ENCODE measurements at regions not wholly inside any gene's neighbourhood (a gene's known extent, or its start where the extent isn't known, plus 50 kb on each side); places are given as distances from the start of the nearest gene placed in this dataset.

GRCh38 chr15:77732514-77733335 is 100.0 kb upstream of the LINGO1 start:
- DNase-seq (ENCODE audit: low read depth) = no peak

- DNase-seq (ENCODE audit: low read depth) = no peak
Observed at GRCh38 chr15:77731945-77732344, 99.2 kb upstream of the LINGO1 start.

GRCh38 chr15:77731067-77731466 is 98.4 kb upstream of the LINGO1 start:
- DNase-seq (ENCODE audit: low read depth) = no peak

- DNase-seq (ENCODE audit: low read depth) = no peak
Observed at GRCh38 chr15:77727635-77728304, 95.1 kb upstream of the LINGO1 start.

- no peak for DNase-seq (ENCODE audit: low read depth)
Observed at GRCh38 chr15:77724715-77725114, 92.0 kb upstream of the LINGO1 start.

GRCh38 chr15:77723756-77724155 is 91.0 kb upstream of the LINGO1 start:
- DNase-seq (ENCODE audit: low read depth) = no peak

- no peak for DNase-seq (ENCODE audit: low read depth)
Observed at GRCh38 chr15:77722759-77723460, 90.2 kb upstream of the LINGO1 start.

- no peak for DNase-seq (ENCODE audit: low read depth)
Observed at GRCh38 chr15:77721963-77722362, 89.3 kb upstream of the LINGO1 start.

- DNase-seq (ENCODE audit: low read depth) = no peak
Observed at GRCh38 chr15:77720655-77721054, 87.9 kb upstream of the LINGO1 start.

- no peak for DNase-seq (ENCODE audit: low read depth)
Observed at GRCh38 chr15:77720173-77720572, 87.5 kb upstream of the LINGO1 start.

GRCh38 chr15:77719450-77719849 is 86.7 kb upstream of the LINGO1 start:
- no peak for DNase-seq (ENCODE audit: low read depth)

GRCh38 chr15:77717333-77717990 is 84.8 kb upstream of the LINGO1 start:
- DNase-seq (ENCODE audit: low read depth) = no peak

- DNase-seq (ENCODE audit: low read depth) = no peak
Observed at GRCh38 chr15:77716632-77717332, 84.1 kb upstream of the LINGO1 start.

- no peak for DNase-seq (ENCODE audit: low read depth)
Observed at GRCh38 chr15:77715860-77716259, 83.1 kb upstream of the LINGO1 start.

GRCh38 chr15:77715051-77715450 is 82.3 kb upstream of the LINGO1 start:
- no peak for DNase-seq (ENCODE audit: low read depth)

- no peak for DNase-seq (ENCODE audit: low read depth)
Observed at GRCh38 chr15:77714555-77714954, 81.8 kb upstream of the LINGO1 start.

GRCh38 chr15:77714023-77714422 is 81.3 kb upstream of the LINGO1 start:
- DNase-seq (ENCODE audit: low read depth) = no peak

GRCh38 chr15:77713281-77713680 is 80.6 kb upstream of the LINGO1 start:
- no peak for DNase-seq (ENCODE audit: low read depth)

- no peak for DNase-seq (ENCODE audit: low read depth)
Observed at GRCh38 chr15:77712438-77712837, 79.7 kb upstream of the LINGO1 start.

GRCh38 chr15:77710637-77711036 is 77.9 kb upstream of the LINGO1 start:
- DNase-seq (ENCODE audit: low read depth) = no peak

- no peak for DNase-seq (ENCODE audit: low read depth)
Observed at GRCh38 chr15:77710206-77710605, 77.5 kb upstream of the LINGO1 start.

Data from CMK (cell line).